NCI-H69 (cell line): ENCODE measurements at regions not wholly inside any gene's neighbourhood (a gene's known extent, or its start where the extent isn't known, plus 50 kb on each side); places are given as distances from the start of the nearest gene placed in this dataset.
"Not testable (repeated sequence)": the region's sequence is repeated elsewhere in the genome, so short reads cannot be mapped to it uniquely, and the experiment has no call there.

ENCODE experiments used
- DNase-seq: peaks from one replicate; lab custom pipeline; 2025; lab: John Stamatoyannopoulos, UW

DNA sequence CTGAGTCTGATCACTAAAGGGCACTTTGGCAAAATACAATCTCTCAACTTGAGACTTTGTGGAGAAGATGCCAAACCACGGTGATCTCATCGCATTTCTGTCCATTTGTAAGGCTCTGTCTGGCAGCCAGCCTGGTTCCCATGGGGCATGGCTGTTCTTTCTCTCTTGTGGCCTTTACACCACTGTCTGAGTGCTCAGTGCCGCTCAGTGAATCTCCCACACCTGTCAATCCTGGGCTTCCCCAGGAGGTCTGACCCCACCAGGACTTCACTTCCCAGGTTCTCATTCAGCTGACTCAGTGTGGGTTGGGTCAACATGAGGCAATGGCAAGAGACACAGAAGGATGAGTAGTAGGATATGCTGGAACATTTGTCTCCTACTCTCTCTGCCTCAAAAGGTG is 96.8 kb upstream of the TRIB2 start:
- DNase-seq: no peak

DNA sequence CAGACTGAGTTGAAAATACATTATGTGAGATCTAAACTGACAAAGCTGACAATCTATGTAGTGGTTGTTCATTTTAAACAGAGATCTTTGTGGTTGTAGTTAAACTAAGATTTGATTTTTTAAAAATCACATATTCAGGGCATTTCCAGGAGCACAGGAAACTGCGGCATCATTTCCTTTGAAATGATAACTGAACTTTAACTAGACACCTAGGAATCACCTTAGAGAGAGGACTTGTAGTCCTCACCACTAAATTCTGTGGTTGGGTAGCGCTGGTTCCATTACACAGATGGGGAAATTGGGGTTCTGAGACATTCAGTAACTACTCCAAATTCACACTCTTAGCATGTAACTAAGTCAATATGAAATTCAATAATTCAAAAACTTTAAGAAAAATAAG is 96.0 kb upstream of the TRIB2 start:
- DNase-seq: no peak

- DNase-seq: no peak
Measured at GRCh38 chr2:12623051-12623450, 93.7 kb upstream of the TRIB2 start.

DNA sequence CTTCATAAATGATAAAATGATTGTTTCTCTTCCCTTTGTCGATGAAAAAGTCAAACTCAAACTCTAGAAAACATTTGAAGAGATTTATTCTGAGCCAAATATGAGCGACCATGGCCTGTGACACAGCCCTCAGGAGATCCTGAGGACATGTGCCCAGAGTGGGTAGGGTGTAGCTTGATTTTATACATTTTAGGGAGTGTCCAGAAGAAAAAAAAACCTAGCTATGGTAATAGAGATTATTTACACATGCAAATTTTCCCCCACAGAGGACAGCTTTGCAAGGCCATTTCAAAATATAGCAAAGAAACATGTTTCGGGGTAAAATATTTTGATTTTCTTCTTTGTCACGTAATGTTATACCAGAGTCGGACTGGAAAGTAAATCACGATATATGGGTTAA is 92.4 kb upstream of the TRIB2 start:
- no peak for DNase-seq

GRCh38 chr2:12624905-12625598 is 91.7 kb upstream of the TRIB2 start:
- DNase-seq: no peak

DNA sequence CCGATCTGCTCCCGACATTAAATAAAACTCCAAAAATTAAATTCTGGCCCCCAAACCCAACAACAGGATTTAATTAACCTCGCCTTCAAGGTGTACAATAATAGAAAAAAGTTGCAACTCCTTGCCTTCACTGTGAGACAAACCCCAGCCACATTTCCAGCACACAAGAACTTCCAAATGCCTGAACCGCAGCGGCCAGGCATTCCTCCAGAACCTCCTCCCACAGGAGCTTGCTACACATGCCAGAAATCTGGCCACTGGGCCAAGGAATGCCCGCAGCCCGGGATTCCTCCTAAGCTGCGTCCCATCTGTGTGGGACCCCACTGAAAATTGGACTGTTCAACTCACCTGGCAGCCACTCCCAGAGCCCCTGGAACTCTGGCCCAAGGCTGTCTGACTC is 88.2 kb upstream of the TRIB2 start:
- not testable (repeated sequence) for DNase-seq

- no peak for DNase-seq
Measured at GRCh38 chr2:12636837-12637581, 79.7 kb upstream of the TRIB2 start.

- no peak for DNase-seq
Measured at GRCh38 chr2:12637754-12638153, 79.0 kb upstream of the TRIB2 start.

GRCh38 chr2:12641441-12641840 is 75.3 kb upstream of the TRIB2 start:
- no peak for DNase-seq

DNA sequence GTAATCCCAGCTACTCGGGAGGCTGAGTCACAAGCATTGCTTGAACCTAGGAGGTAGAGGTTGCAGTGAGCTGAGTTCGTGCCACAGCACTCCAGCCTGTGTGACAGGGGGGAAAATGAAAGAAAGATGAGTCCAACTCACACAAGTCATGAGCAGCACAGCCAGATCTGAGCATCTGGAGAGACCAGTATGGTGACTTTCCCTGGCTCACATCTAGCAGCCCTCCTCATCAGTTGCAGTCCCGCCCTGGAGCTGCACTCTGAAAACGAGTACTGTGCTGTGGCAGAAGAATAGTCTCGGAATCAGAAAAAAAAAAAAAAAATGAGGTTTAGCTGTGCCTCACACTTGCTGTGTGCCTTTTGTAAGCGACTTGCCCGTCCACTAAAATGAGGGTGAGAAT is 74.4 kb upstream of the TRIB2 start:
- DNase-seq: no peak

GRCh38 chr2:12642859-12643258 is 73.9 kb upstream of the TRIB2 start:
- no peak for DNase-seq

DNA sequence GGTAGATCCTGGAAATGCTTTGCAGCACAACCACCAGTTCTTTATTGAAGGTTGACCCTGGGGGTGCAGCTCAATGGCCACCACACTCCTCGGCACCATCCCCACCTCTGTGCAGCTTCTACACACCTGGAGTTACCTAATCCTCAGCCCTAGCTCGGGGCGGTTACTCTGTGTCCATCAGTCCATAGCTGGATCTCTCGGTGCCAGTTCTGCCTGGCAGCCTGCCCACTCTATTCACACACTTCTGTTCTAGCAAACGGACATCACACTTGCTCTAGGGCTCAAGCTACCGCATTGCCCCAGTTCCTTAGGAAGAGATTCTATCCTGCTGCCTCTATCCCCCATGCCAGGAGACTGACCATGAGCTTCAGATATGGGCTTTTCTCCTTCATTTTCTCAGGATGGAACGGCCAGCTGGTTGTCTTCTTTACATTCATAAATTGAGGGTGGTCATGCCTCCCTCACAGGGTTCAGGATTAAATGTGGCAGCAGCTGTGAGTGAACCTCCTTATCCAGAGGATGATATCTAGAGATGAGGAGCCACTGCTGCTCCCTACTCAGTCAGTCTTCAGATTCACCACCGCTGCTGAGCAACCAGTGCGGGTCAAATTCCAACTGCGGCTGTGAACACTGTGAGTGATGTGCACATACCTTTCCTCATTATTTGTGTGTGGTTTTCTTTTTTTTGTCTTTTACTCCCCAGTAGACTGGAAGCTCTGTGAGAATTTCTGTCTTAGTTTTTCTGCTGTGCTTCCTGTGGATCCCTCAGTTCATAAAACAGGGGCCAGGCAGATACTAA is 66.9 kb upstream of the TRIB2 start:
- DNase-seq: no peak

DNA sequence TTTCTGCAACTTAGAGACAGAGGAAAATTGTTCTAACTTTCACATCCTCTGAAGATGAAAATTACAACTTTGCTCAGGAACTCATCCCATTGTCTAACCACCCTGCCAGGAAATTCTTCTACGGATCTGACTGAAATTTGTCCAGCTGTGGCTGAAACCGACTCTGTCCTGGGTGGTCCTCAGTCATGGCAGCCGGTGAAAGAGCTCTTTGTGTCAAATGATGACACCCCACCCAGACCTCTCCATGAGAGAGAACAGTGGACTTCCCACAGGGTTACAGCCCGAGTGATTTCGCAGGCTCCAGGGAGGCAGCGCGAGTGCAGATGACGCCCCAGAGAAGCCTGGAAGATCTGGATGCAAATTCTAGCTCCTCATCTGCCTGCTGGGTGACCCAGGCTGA is 65.1 kb upstream of the TRIB2 start:
- DNase-seq: no peak

- no peak for DNase-seq
Measured at GRCh38 chr2:12652723-12653122, 64.0 kb upstream of the TRIB2 start.

DNA sequence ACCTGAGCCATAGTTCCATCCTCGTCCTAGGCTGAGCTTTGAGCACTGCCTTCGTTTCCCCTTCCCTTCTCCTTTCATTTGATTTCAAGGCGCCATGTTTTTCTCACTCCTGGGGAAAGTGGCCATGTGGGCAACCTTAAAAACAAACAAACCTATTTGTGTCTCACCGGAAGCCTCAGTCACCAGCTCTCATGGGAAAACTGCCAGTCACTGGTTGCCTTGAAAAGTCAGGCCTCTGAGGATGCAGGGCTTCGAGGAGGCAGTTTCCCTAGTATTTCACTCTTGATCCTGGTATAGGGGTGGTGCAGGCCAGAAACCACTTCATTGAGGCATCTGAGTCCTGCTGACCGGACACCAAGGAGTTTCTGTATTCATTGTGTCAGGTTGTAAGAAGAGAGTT is 59.2 kb upstream of the TRIB2 start:
- DNase-seq: no peak

DNA sequence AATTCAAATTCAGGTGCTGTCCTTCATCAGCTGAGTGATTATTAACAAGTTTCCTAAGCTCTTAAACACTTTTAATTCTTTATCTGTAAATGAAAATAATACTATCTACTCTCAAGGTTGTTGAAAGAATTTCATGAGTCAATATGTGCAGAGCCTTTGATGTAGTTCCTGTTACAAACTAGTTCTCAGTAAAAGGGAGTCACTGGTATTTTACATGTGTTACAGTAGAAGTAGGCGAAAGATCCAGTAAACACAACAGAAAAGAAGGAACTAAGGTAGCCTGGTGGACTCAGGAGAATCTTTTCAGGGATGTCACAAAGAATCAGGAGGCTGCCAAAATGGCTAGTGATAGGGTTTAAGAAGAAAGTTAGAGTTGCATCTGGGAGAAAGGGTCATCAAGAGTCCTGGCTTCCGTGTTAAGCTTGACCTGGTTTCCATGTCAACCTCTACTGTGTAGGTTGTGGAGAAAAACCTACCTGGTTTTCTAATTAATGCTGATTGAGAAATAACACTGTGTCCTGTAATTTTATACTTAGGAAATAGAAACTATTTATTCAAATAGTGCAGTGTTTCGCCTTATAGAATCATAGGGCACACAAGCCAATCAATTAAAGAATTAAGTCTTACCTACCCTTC is 58.3 kb upstream of the TRIB2 start:
- DNase-seq: no peak

GRCh38 chr2:12661489-12661888 is 55.2 kb upstream of the TRIB2 start:
- no peak for DNase-seq

DNA sequence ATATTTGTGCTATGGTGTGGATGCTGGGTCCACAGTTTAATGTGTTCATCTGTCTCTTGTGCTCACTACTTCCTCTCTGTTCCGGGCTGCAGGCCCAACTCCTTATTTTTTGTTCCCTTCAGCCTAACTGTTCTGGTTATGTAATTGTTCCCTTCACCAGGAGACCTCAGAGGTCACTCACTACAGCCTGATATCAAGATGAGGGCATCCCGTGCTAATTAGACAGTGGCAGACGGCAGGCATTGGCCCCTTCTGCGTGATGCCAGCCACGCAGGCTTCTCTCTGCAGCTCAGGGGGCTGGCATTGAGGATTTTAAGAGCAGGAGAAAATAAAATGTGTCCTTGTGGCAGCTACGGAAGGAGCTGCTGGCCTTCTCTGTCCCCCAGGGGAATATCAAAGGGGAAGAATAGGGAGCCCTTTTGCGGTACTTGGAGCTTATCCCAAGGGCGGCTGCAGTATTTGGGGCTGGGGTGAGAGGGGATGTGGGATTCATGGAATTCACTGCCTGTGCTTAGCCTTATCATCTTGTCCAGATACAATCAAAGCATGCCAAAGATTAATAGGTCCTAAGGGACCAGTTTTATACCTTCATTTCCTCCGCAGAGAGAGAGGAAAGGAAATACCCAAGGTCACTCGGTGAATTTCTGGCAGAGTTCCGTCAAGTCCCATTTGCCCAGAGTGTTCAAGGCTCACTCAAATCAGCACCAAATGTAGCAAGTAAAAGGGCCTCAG is 53.3 kb upstream of the TRIB2 start:
- DNase-seq: no peak

- DNase-seq: no peak
Measured at GRCh38 chr2:12665334-12665733, 51.4 kb upstream of the TRIB2 start.

- no peak for DNase-seq
Measured at GRCh38 chr2:12666445-12666844, 50.3 kb upstream of the TRIB2 start.
